Activated CD8-positive, alpha-beta T cell treated with anti-CD3 and anti-CD28 coated beads for 36 hours (primary cell): ENCODE measurements at regions not wholly inside any gene's neighbourhood (a gene's known extent, or its start where the extent isn't known, plus 50 kb on each side); places are given as distances from the start of the nearest gene placed in this dataset.

Experiments
- ATAC-seq: fragments of 200-7000 bp; cut with Tn5 transposase; one replicate; pipeline ENCODE4 v1.10.0; 2021; ENCODE audit warnings: mild to moderate bottlenecking, moderate library complexity
- CTCF ChIA-PET: fragments of 350-600 bp; sonication (Branson Sonifier 250); formaldehyde crosslinking; loops from one replicate; lab custom pipeline; 2021; ENCODE audit warnings: antibody characterized with exemption; lab: Charles Lee
- POLR2A ChIA-PET: fragments of 350-600 bp; sonication (Branson Sonifier 250); formaldehyde crosslinking; loops from one replicate; lab custom pipeline; 2021; ENCODE audit warnings: antibody characterized with exemption; lab: Charles Lee
- DNase-seq: peaks from one replicate; pipeline ENCODE4 v3.0.0-alpha.2; 2020
- H3K27ac Mint-ChIP-seq: one replicate; pipeline ENCODE4 v1.8.0; 2021; ENCODE audit warnings: mild to moderate bottlenecking, mixed read lengths
- H3K27me3 Mint-ChIP-seq: one replicate; pipeline ENCODE4 v1.8.0; 2021; ENCODE audit warnings: mixed read lengths
- H3K36me3 Mint-ChIP-seq: one replicate; pipeline ENCODE4 v1.8.0; 2021; ENCODE audit warnings: low read depth, mixed read lengths
- H3K4me1 Mint-ChIP-seq: one replicate; pipeline ENCODE4 v1.8.0; 2021; ENCODE audit warnings: low read depth, mixed read lengths
- H3K4me3 Mint-ChIP-seq: one replicate; pipeline ENCODE4 v1.8.0; 2021; ENCODE audit warnings: mild to moderate bottlenecking, moderate library complexity, mixed read lengths
- H3K9me3 Mint-ChIP-seq: one replicate; pipeline ENCODE4 v1.8.0; 2021; ENCODE audit warnings: mixed read lengths
- intact Hi-C: fragments of 100-400 bp; cut with micrococcal nuclease; formaldehyde crosslinking; loops from one replicate; pipeline ENCODE4 v1.10.0; 2022
- TF ChIP-seq, protein P1 (sequence below): fragments of 200-600 bp; IDR thresholded peaks from one replicate; pipeline ENCODE4 v1.8.0; 2022; ENCODE audit warnings: antibody characterized with exemption, mild to moderate bottlenecking

DNA sequence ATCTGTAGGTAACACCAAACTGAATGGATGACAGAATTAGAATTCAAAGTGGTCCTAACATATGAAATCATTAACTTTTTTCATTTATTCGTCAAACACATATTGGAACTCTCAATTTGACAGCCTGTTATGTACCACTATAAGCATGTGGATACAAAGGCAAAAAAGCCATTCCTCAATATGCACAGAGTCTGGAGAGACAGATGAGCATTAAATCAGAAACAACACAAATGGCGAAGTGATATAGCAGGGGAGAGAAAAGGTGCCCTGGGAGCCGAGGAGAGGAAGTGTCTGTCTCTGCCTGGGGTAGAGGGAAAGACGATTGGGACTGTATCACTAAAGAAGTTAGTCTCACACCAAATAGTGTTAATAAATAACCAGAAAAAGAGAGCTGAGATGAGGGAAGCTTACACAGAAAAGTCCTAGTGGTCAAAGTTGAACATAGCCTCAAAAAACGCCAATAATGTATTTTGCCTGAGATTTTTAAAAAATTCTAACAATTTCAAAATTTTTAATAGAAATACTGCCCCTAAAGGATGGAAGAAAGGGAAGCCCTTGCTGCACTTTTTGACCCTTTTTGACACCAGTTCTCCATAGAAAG, 417.5 kb downstream of the TUSC7 start:
- ATAC-seq (no peak), DNase-seq (no peak)
- H3K36me3 Mint-ChIP-seq = no peaks in the 10 kb centered on the region
- intact Hi-C loops = no loop called here
- POLR2A ChIA-PET = no interaction called here
- no peak overlapping the region for H3K27ac Mint-ChIP-seq
- peaks cover 1% of the 10 kb centered on the region for H3K9me3 Mint-ChIP-seq
- no peak overlapping the region for H3K4me3 Mint-ChIP-seq
- no peaks in the 10 kb centered on the region for H3K27me3 Mint-ChIP-seq
- TF ChIP-seq, protein P1, sequence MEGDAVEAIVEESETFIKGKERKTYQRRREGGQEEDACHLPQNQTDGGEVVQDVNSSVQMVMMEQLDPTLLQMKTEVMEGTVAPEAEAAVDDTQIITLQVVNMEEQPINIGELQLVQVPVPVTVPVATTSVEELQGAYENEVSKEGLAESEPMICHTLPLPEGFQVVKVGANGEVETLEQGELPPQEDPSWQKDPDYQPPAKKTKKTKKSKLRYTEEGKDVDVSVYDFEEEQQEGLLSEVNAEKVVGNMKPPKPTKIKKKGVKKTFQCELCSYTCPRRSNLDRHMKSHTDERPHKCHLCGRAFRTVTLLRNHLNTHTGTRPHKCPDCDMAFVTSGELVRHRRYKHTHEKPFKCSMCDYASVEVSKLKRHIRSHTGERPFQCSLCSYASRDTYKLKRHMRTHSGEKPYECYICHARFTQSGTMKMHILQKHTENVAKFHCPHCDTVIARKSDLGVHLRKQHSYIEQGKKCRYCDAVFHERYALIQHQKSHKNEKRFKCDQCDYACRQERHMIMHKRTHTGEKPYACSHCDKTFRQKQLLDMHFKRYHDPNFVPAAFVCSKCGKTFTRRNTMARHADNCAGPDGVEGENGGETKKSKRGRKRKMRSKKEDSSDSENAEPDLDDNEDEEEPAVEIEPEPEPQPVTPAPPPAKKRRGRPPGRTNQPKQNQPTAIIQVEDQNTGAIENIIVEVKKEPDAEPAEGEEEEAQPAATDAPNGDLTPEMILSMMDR = no peak
- H3K4me1 Mint-ChIP-seq = no peaks in the 10 kb centered on the region
- CTCF ChIA-PET = no interaction called here

DNA sequence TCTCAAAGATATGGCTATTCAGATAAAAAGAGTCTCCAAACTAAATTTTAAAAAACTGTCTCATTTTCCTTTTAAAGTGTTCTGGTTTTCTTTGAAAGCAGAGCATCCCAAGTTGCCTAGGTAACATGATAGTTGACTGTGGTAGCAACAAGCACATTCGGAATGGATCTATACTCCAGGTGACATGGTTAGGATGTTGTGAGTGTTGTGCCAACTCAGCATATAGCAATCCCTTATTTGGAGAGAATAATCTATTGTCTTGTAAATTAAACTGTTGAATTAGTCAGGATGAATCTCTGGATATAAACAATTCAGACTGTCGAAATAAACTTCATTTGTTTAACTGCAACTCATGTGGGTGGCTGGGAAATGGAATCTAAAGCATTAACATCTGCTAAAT, 418.6 kb downstream of the TUSC7 start:
- no peak for DNase-seq
- peaks cover 1% of the 10 kb centered on the region for H3K9me3 Mint-ChIP-seq
- no peaks in the 10 kb centered on the region for H3K36me3 Mint-ChIP-seq
- no peaks in the 10 kb centered on the region for H3K4me1 Mint-ChIP-seq
- CTCF ChIA-PET = no interaction called here
- POLR2A ChIA-PET = no interaction called here
- H3K27ac Mint-ChIP-seq = no peak overlapping the region
- intact Hi-C loops = no loop called here
- no peak overlapping the region for H3K4me3 Mint-ChIP-seq
- TF ChIP-seq, protein P1 = no peak
- no peak for ATAC-seq
- H3K27me3 Mint-ChIP-seq = no peaks in the 10 kb centered on the region

DNA sequence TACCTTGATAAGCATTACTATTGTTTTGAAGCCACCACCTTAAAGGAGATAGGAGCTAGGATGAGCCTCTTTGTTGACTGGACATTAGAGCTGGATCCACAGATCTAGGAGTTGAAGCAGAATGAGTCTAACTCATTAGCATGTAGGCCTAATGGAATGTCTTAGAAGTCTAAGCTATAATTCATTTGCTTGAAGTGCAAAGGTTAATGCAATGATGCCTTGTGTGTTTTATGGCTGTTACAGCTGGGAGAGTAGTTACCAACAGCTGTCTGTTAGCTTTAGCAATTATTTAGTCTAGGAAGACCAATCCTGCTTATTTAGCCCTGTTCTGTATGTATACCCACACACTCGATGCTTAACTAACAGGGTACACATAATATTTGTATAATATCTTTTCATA, 419.3 kb downstream of the TUSC7 start:
- ChIA-PET CTCF (no interaction called here), POLR2A (no interaction called here)
- Mint-ChIP-seq H3K9me3 (peaks cover 1% of the 10 kb centered on the region), H3K27me3 (no peaks in the 10 kb centered on the region), H3K36me3 (no peaks in the 10 kb centered on the region), H3K4me3 (no peak overlapping the region), H3K4me1 (no peaks in the 10 kb centered on the region), H3K27ac (no peak overlapping the region)
- DNase-seq = no peak
- no peak for ATAC-seq
- intact Hi-C loops = no loop called here
- TF ChIP-seq, protein P1 = no peak

GRCh38 chr3:117129516-117129915, 419.9 kb downstream of the TUSC7 start:
- POLR2A ChIA-PET = no interaction called here
- TF ChIP-seq, protein P1 = no peak
- DNase-seq (no peak), ATAC-seq (no peak)
- no peak overlapping the region for H3K4me3 Mint-ChIP-seq
- intact Hi-C loops = no loop called here
- CTCF ChIA-PET = no interaction called here
- no peaks in the 10 kb centered on the region for H3K4me1 Mint-ChIP-seq
- no peaks in the 10 kb centered on the region for H3K27me3 Mint-ChIP-seq
- no peak overlapping the region for H3K27ac Mint-ChIP-seq
- no peaks in the 10 kb centered on the region for H3K9me3 Mint-ChIP-seq
- H3K36me3 Mint-ChIP-seq = no peaks in the 10 kb centered on the region

GRCh38 chr3:117130222-117130621, 420.6 kb downstream of the TUSC7 start:
- intact Hi-C loops = no loop called here
- Mint-ChIP-seq H3K27me3 (no peaks in the 10 kb centered on the region), H3K9me3 (no peaks in the 10 kb centered on the region), H3K36me3 (no peaks in the 10 kb centered on the region), H3K27ac (no peak overlapping the region), H3K4me3 (no peak overlapping the region), H3K4me1 (no peaks in the 10 kb centered on the region)
- POLR2A ChIA-PET = no interaction called here
- ATAC-seq (no peak), DNase-seq (no peak)
- CTCF ChIA-PET = no interaction called here
- TF ChIP-seq, protein P1 = no peak
